ENCODE measurements at regions not wholly inside any gene's neighbourhood (a gene's known extent, or its start where the extent isn't known, plus 50 kb on each side); places are given as distances from the start of the nearest gene placed in this dataset.
"Not testable (repeated sequence)": the region's sequence is repeated elsewhere in the genome, so short reads cannot be mapped to it uniquely, and the experiment has no call there.

DNA sequence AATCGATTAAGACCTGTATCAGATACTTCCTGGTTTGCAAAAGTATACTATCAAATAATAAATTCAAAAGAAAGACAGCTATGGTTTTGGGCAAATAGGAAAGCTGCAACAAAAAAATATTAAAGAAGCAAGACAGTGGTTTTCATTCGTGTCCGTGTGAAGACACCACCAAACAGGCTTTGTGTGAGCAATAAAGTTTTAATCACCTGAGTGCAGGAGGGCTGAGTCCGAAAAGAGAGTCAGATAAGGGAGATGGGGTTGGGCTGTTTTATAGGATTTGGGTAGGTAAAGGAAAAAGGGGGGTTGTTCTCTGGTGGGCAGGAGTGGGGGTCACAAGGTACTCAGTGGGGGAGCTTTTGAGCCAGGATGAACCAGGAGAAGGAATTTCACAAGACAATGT, 609.7 kb upstream of the LUZP2 start:
- TF ChIP-seq, protein P1, sequence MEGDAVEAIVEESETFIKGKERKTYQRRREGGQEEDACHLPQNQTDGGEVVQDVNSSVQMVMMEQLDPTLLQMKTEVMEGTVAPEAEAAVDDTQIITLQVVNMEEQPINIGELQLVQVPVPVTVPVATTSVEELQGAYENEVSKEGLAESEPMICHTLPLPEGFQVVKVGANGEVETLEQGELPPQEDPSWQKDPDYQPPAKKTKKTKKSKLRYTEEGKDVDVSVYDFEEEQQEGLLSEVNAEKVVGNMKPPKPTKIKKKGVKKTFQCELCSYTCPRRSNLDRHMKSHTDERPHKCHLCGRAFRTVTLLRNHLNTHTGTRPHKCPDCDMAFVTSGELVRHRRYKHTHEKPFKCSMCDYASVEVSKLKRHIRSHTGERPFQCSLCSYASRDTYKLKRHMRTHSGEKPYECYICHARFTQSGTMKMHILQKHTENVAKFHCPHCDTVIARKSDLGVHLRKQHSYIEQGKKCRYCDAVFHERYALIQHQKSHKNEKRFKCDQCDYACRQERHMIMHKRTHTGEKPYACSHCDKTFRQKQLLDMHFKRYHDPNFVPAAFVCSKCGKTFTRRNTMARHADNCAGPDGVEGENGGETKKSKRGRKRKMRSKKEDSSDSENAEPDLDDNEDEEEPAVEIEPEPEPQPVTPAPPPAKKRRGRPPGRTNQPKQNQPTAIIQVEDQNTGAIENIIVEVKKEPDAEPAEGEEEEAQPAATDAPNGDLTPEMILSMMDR (IDR thresholded peaks at IDR 0.05), result not testable (repeated sequence)
- not testable (repeated sequence) for TF ChIP-seq POLR2A (IDR thresholded peaks at IDR 0.05)
